RWPE1 (cell line): ENCODE measurements at regions not wholly inside any gene's neighbourhood (a gene's known extent, or its start where the extent isn't known, plus 50 kb on each side); places are given as distances from the start of the nearest gene placed in this dataset.

Experiments used
- CTCF ChIA-PET: fragments of 350-600 bp; sonication (Branson Sonifier 250); formaldehyde crosslinking; extraction: SDS; loops from one replicate; lab custom pipeline; 2021; lab: Yijun Ruan, JAX
- POLR2A ChIA-PET: fragments of 400-600 bp; formaldehyde crosslinking; extraction: SDS; loops from one replicate; lab custom pipeline; 2020; ENCODE audit warnings: antibody characterized with exemption; ENCODE audit not compliant: low non-redundant PET; lab: Yijun Ruan, JAX
- DNase-seq: peaks from one replicate; pipeline ENCODE4 v3.0.0; 2012; ENCODE audit warnings: low spot score
- H3K27ac ChIP-seq: fragments of 450-650 bp; 2 replicates; pipeline ENCODE4 v1.5.1; 2017
- TF ChIP-seq, protein P1 (sequence below): fragments of 450-650 bp; conservative IDR thresholded peaks from 2 replicates; pipeline ENCODE4 v1.5.1; 2017; ENCODE audit warnings: low read depth, mild to moderate bottlenecking

DNA sequence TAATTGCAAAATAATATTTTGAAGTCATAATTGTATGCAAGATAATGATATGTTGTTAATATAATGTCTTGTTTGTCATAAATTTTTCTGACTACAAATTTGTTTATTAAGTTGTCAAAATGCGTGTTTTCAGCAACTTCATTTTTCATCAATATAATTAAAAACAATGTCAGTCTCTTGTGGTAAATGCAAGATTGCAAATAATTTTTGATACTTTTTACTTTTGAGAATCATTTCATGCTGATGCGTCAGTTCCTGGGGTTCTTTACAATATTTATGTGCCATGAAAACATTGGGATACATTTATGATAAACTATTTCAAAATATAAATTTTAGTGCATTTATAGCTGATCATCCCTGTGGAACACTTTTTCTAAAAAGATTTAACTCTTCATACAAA lies 1504.8 kb downstream of the BRD1 start:
- POLR2A ChIA-PET, result no interaction called here
- TF ChIP-seq, protein P1, sequence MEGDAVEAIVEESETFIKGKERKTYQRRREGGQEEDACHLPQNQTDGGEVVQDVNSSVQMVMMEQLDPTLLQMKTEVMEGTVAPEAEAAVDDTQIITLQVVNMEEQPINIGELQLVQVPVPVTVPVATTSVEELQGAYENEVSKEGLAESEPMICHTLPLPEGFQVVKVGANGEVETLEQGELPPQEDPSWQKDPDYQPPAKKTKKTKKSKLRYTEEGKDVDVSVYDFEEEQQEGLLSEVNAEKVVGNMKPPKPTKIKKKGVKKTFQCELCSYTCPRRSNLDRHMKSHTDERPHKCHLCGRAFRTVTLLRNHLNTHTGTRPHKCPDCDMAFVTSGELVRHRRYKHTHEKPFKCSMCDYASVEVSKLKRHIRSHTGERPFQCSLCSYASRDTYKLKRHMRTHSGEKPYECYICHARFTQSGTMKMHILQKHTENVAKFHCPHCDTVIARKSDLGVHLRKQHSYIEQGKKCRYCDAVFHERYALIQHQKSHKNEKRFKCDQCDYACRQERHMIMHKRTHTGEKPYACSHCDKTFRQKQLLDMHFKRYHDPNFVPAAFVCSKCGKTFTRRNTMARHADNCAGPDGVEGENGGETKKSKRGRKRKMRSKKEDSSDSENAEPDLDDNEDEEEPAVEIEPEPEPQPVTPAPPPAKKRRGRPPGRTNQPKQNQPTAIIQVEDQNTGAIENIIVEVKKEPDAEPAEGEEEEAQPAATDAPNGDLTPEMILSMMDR, result no peak
- DNase-seq, result no peak
- no peak overlapping the region for H3K27ac ChIP-seq
- CTCF ChIA-PET, result no interaction called here

DNA sequence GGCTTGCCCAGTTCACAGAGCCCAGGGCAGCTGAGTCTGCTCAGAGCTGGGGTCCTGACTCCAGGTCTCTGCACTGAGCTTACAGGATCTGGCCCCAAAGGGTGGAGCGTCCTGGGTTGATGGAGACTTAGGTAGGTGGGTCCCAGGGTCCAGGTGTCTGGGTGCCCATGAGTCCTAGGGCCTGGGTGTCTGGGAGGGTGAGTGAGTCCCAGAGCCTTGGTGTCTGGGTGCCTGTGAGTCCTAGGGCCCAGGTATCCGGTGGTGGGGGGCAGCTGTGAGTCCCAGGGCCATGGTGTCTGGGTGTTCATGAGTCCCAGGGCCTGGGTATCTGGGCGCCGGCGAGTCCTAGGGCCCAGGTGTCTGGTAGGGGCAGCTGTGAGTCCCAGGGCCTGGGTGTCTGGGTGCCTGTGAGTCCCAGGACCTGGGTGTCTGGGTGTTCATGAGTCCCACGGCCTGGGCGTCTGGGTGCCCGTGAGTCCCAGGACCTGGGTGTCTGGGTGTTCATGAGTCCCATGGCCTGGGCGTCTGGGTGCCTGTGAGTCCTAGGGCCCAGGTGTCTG lies 1505.6 kb downstream of the BRD1 start:
- TF ChIP-seq, protein P1, result no peak
- DNase-seq, result no peak
- ChIA-PET CTCF (no interaction called here), POLR2A (no interaction called here)
- H3K27ac ChIP-seq, result no peak overlapping the region

DNA sequence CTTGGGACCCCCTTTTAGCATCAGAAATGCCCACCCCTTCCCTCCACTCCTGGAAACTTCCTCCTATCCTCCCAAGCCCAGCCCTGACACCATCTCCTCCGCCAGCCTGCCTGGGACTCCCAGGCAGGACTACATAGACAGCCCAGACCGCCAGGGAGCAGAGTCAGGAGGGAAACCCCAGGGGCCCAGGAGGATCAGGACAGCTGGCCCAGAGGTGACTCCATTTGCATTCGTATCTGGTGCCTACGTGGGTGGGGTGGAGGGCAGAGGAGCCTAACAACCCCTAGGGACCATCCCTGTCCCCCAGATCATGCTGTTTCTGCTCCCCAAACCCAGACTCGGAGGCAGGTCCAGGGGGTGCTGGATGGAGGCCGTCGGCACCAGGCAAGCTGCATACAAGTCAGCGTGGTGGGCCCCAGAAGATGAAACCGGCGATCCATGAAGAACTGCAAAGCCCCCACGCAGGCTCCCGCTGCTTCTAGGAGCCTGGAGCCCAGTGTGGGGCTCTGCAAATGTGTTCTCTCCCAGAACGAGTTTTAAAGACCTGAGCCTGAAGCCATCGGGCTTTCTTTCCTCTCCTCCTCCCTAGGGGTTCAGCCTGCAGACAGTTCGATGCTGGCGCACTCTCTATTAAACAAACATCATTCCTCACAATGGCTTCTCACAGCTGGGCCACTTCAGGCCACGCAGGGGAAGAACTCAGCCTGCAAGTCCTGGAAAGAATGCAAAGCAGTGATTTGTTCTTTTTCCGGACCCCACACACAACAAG lies 1506.8 kb downstream of the BRD1 start:
- CTCF ChIA-PET, result no interaction called here
- TF ChIP-seq, protein P1, result no peak
- no peak for DNase-seq
- POLR2A ChIA-PET, result no interaction called here
- no peak overlapping the region for H3K27ac ChIP-seq

DNA sequence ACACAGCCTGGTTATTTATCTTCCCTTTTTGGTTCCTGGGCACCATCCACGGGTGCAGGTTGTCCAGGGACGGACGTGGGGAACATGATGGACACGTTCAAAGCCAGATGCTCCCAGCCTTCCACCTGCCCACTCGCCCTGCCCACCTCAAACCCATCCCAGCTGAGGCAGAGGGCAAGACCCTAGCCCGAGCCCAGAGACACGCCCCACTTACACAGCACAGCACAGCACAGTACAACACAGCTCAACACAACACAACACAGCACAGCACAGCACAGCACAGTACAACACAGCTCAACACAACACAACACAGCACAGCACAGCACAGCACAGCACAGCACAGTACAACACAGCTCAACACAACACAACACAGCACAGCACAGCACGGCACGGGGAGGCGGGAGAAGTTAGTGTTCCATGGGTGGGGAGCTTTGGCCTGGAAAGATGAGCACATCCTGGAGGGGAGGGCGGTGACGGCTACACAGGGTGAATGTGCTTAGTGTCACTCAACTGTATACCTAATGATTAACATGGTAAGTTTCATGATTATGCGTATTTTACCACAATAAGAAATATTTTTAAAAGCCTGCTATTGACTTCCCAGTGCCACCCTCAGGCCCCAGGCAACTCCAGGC lies 1507.5 kb downstream of the BRD1 start:
- CTCF ChIA-PET, result no interaction called here
- POLR2A ChIA-PET, result no interaction called here
- TF ChIP-seq, protein P1, result no peak
- no peak overlapping the region for H3K27ac ChIP-seq
- no peak for DNase-seq

DNA sequence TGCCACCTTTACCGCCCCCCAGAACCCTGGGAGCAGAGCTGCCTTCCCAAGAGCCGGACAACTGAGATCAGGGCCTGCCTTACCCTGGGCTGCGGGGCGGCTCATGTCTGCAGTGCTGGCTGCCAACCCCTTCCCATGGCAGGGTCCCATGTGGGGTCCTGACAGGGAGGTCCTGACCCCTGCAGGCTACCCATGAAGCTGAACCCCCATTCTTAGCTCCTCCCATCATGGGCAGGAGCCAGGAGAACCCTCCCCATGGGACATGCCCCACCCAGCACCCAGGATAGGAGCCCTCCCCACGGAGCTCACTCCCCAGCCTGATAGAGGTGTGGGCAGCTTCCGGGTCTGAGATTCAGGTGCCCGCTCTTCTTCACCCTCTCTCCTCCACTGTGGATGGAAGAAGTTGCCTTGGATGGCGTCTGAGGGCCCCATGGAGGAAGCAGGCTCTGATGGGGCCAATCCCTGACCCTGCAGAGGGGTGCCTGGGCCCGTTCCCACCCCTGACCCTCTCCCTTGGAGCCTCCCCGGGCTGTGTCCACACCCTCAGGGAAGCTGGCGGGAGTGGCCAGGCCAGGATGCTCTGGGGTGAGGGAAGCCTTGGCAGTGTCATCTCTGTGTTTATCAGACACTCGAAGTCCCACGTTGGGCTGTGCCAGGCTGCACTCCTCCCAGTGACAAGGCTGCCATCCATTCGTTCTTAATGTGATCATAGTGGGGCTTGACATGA lies 1508.2 kb downstream of the BRD1 start:
- no peak for DNase-seq
- POLR2A ChIA-PET, result no interaction called here
- CTCF ChIA-PET, result no interaction called here
- TF ChIP-seq, protein P1, result no peak
- H3K27ac ChIP-seq, result no peak overlapping the region

DNA sequence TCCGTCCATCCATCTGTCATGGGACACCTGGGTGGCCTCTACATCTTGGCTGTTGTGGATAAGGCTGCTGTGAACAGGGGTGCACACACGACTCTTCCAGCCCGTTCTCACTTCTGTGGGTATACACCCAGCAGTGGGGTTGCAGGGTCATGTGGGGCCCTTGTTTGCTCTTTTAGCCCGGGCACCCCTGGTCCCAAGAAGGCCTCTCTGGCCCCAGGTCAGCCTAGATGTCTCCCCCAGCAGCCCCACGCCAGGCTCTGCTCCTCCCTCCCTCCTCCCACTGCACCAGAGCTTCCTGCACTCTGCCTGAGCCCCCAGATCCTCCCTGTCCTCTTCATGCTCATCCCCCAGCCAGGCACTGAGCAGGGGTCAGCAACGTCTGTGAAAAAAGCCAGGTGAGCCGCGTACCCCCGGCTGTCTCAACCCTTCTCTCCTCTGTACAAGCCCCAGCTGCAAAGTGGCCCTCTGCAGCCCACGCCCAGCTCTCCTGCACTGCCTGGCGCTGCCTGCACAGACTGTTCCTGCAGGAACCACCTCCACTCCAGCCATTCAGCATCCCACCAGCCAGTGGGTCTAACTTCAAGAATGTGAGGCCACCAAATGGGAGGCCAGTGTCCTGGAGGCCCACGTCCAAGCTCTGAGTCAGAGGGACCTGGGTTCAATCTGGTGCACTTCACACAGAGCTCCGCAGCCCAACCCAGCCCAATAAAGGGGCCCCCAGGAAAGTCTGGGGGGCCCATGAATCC lies 1508.9 kb downstream of the BRD1 start:
- DNase-seq, result no peak
- ChIA-PET POLR2A (no interaction called here), CTCF (no interaction called here)
- TF ChIP-seq, protein P1, result no peak
- H3K27ac ChIP-seq, result no peak overlapping the region
